RPMI8226 (cell line): ENCODE measurements at regions not wholly inside any gene's neighbourhood (a gene's known extent, or its start where the extent isn't known, plus 50 kb on each side); places are given as distances from the start of the nearest gene placed in this dataset.
"Not testable (repeated sequence)": the region's sequence is repeated elsewhere in the genome, so short reads cannot be mapped to it uniquely, and the experiment has no call there.

Experiments
- DNase-seq: peaks from one replicate; pipeline ENCODE4 v3.0.0-alpha.2; 2015

- peak; percentile 58 for DNase-seq
These were observed 696.3 kb upstream of the SLC35B3 start for GRCh38 chr6:9131616-9132015.

- DNase-seq, result no peak
These were observed 695.9 kb upstream of the SLC35B3 start for GRCh38 chr6:9131201-9131600.

- DNase-seq, result no peak
These were observed 693.6 kb upstream of the SLC35B3 start for GRCh38 chr6:9128970-9129369.

GRCh38 chr6:9126878-9127560 lies 691.7 kb upstream of the SLC35B3 start:
- DNase-seq, result no peak

GRCh38 chr6:9126034-9126433 lies 690.7 kb upstream of the SLC35B3 start:
- not testable (repeated sequence) for DNase-seq

GRCh38 chr6:9121549-9121948 lies 686.2 kb upstream of the SLC35B3 start:
- no peak for DNase-seq

GRCh38 chr6:9116026-9116425 lies 680.7 kb upstream of the SLC35B3 start:
- DNase-seq, result no peak

- DNase-seq, result no peak
These were observed 677.2 kb upstream of the SLC35B3 start for GRCh38 chr6:9112544-9112943.

GRCh38 chr6:9103876-9104521 lies 668.7 kb upstream of the SLC35B3 start:
- no peak for DNase-seq

GRCh38 chr6:9101920-9102319 lies 666.6 kb upstream of the SLC35B3 start:
- DNase-seq, result no peak

- no peak for DNase-seq
These were observed 665.7 kb upstream of the SLC35B3 start for GRCh38 chr6:9100869-9101580.

- no peak for DNase-seq
These were observed 660.4 kb upstream of the SLC35B3 start for GRCh38 chr6:9095729-9096128.

- no peak for DNase-seq
These were observed 659.8 kb upstream of the SLC35B3 start for GRCh38 chr6:9095137-9095536.

- no peak for DNase-seq
These were observed 654.4 kb upstream of the SLC35B3 start for GRCh38 chr6:9089724-9090123.

GRCh38 chr6:9087470-9087869 lies 652.1 kb upstream of the SLC35B3 start:
- DNase-seq, result no peak

- DNase-seq, result no peak
These were observed 651.0 kb upstream of the SLC35B3 start for GRCh38 chr6:9086331-9086730.

- no peak for DNase-seq
These were observed 650.3 kb upstream of the SLC35B3 start for GRCh38 chr6:9085709-9086070.

GRCh38 chr6:9085054-9085708 lies 649.8 kb upstream of the SLC35B3 start:
- DNase-seq, result no peak

GRCh38 chr6:9083108-9083507 lies 647.8 kb upstream of the SLC35B3 start:
- no peak for DNase-seq

GRCh38 chr6:9066726-9067125 lies 631.4 kb upstream of the SLC35B3 start:
- no peak for DNase-seq

GRCh38 chr6:9064156-9064555 lies 628.8 kb upstream of the SLC35B3 start:
- DNase-seq, result no peak

- no peak for DNase-seq
These were observed 627.3 kb upstream of the SLC35B3 start for GRCh38 chr6:9062596-9062995.

- DNase-seq, result no peak
These were observed 622.6 kb upstream of the SLC35B3 start for GRCh38 chr6:9057937-9058336.

- DNase-seq, result no peak
These were observed 621.2 kb upstream of the SLC35B3 start for GRCh38 chr6:9056556-9056955.
